H1 (cell line): ENCODE measurements at regions not wholly inside any gene's neighbourhood (a gene's known extent, or its start where the extent isn't known, plus 50 kb on each side); places are given as distances from the start of the nearest gene placed in this dataset.

Experiments used
- CTCF ChIA-PET: fragments of 300-600 bp; sonication (Branson Sonifier 250); formaldehyde crosslinking; loops from one replicate; lab custom pipeline; 2021; ENCODE audit not compliant: partially characterized antibody; lab: Charles Lee
- POLR2A ChIA-PET: fragments of 300-600 bp; sonication (Branson Sonifier 250); formaldehyde crosslinking; loops from one replicate; lab custom pipeline; 2021; ENCODE audit warnings: inconsistent platforms; ENCODE audit not compliant: partially characterized antibody; lab: Charles Lee
- DNase-seq, 2 experiments: peaks; one replicate each; pipeline versions ENCODE4 v3.0.0 to v3.0.0-alpha.2; 2010 to 2022; ENCODE audit warnings: low spot score in 2 of 2, low read depth in 1 of 2, mixed read lengths in 1 of 2
- FAIRE-seq: peaks from 2 replicates; lab custom pipeline; 2011; peaks lifted over from hg19 to GRCh38; lab: Jason Lieb, UNC
- H2AFZ ChIP-seq: 2 replicates; pipeline ENCODE4 v1.8.1; 2012; ENCODE audit warnings: low read length, inconsistent platforms
- H2AK5ac ChIP-seq: 2 replicates; pipeline ENCODE4 v1.6.1; 2013; ENCODE audit warnings: low read depth, low read length
- H2BK120ac ChIP-seq: replicated peaks from 2 replicates; pipeline ENCODE3; 2013; ENCODE audit warnings: low read depth, low read length, inconsistent platforms
- H2BK12ac ChIP-seq: 2 replicates; pipeline ENCODE4 v1.6.1; 2013; ENCODE audit warnings: low read depth, low read length
- H2BK15ac ChIP-seq: 2 replicates; pipeline ENCODE4 v1.6.1; 2013; ENCODE audit warnings: low read length
- H2BK20ac ChIP-seq: 2 replicates; pipeline ENCODE4 v1.6.1; 2013; ENCODE audit warnings: low read length
- H2BK5ac ChIP-seq: 2 replicates; pipeline ENCODE4 v1.6.1; 2013; ENCODE audit warnings: low read depth, low read length
- H3K14ac ChIP-seq: 2 replicates; pipeline ENCODE4 v1.6.1; 2013; ENCODE audit warnings: inconsistent platforms; ENCODE audit not compliant: insufficient read length
- H3K18ac ChIP-seq: 2 replicates; pipeline ENCODE4 v1.6.1; 2013; ENCODE audit warnings: low read length; ENCODE audit errors: extremely low read depth
- H3K23ac ChIP-seq: 2 replicates; pipeline ENCODE4 v1.6.1; 2013; ENCODE audit warnings: inconsistent platforms; ENCODE audit not compliant: insufficient read length
- H3K23me2 ChIP-seq: 2 replicates; pipeline ENCODE4 v1.6.1; 2013; ENCODE audit warnings: low read depth, low read length
- H3K27ac ChIP-seq: 2 replicates; pipeline ENCODE4 v1.6.1; 2011; ENCODE audit warnings: low read depth, low read length, inconsistent platforms
- H3K27me3 ChIP-seq, 4 experiments: replicated peaks in 1 of 4; 1 replicate in 1 of 4; 2 replicates in 3 of 4; pipeline versions ENCODE4 v1.6.1 to v1.8.1; 2011 to 2013; ENCODE audit warnings: low read length in 3 of 4, mild to moderate bottlenecking in 3 of 4, inconsistent platforms in 2 of 4, mixed read lengths in 2 of 4, moderate library complexity in 1 of 4; ENCODE audit not compliant: control insufficient read depth in 3 of 4, insufficient read depth in 3 of 4; ENCODE audit errors: extremely low read depth in 1 of 4
- H3K36me3 ChIP-seq, 4 experiments: 2 replicates each; pipeline versions ENCODE4 v1.6.1 to v1.8.1; 2011 to 2013; ENCODE audit warnings: mild to moderate bottlenecking in 4 of 4, low read length in 3 of 4, moderate library complexity in 2 of 4, control low read depth in 1 of 4, inconsistent platforms in 1 of 4; ENCODE audit not compliant: insufficient read depth in 4 of 4, control insufficient read depth in 2 of 4
- H3K4ac ChIP-seq: replicated peaks from 2 replicates; pipeline ENCODE3; 2013; ENCODE audit warnings: low read length, low read depth, mixed read lengths, inconsistent platforms; ENCODE audit not compliant: insufficient read length
- H3K4me1 ChIP-seq, 4 experiments: replicated peaks in 1 of 4; 1 replicate in 1 of 4; 2 replicates in 3 of 4; pipeline versions ENCODE4 v1.6.1 to v1.8.1; 2011 to 2013; ENCODE audit warnings: low read length in 3 of 4, inconsistent platforms in 2 of 4, mixed read lengths in 1 of 4; ENCODE audit not compliant: insufficient read depth in 4 of 4, control insufficient read depth in 3 of 4
- H3K4me2 ChIP-seq, 2 experiments: 2 replicates each; pipeline versions ENCODE4 v1.6.1 to v1.8.1; 2011 to 2013; ENCODE audit warnings: low read depth in 2 of 2, low read length in 2 of 2, control low read depth in 1 of 2, inconsistent platforms in 1 of 2, mild to moderate bottlenecking in 1 of 2; ENCODE audit not compliant: insufficient read depth in 1 of 2
- H3K4me3 ChIP-seq, 4 experiments: fragments of 200-600, 300-600 bp in 1 of 4; sonication (generic), shearing (Covaris generic), sonication (Bioruptor Twin) in 1 of 4; 2 replicates each; pipeline versions ENCODE4 v1.5.1 to v1.8.1; 2011 to 2016; ENCODE audit warnings: low read length in 4 of 4, low read depth in 3 of 4, control low read depth in 2 of 4, inconsistent platforms in 2 of 4, mild to moderate bottlenecking in 2 of 4, mixed read lengths in 1 of 4, moderate library complexity in 1 of 4; ENCODE audit not compliant: insufficient read depth in 2 of 4; ENCODE audit errors: extremely low read depth in 1 of 4
- H3K56ac ChIP-seq: replicated peaks from 2 replicates; pipeline ENCODE3; 2013; ENCODE audit warnings: low read depth, mild to moderate bottlenecking, mixed read lengths, low read length, inconsistent platforms; ENCODE audit not compliant: insufficient read length
- H3K79me1 ChIP-seq: 2 replicates; pipeline ENCODE4 v1.6.1; 2013; ENCODE audit warnings: low read depth, low read length, control low read depth
- H3K79me2 ChIP-seq, 2 experiments: 2 replicates each; pipeline versions ENCODE4 v1.6.1 to v1.8.1; 2012 to 2013; ENCODE audit warnings: low read length in 2 of 2, mild to moderate bottlenecking in 2 of 2, inconsistent platforms in 1 of 2; ENCODE audit not compliant: insufficient read depth in 2 of 2, control insufficient read depth in 1 of 2
- H3K9ac ChIP-seq, 4 experiments: replicated peaks in 1 of 4; 1 replicate in 1 of 4; 2 replicates in 3 of 4; pipeline versions ENCODE4 v1.6.1 to v1.8.1; 2011 to 2013; ENCODE audit warnings: low read depth in 3 of 4, low read length in 3 of 4, control low read depth in 2 of 4, mild to moderate bottlenecking in 2 of 4, moderate library complexity in 2 of 4, inconsistent platforms in 1 of 4; ENCODE audit errors: extremely low read depth in 1 of 4
- H3K9me3 ChIP-seq, 2 experiments: 2 replicates each; pipeline versions ENCODE4 v1.6.1 to v1.8.1; 2012 to 2013; ENCODE audit warnings: mild to moderate bottlenecking in 2 of 2, moderate library complexity in 2 of 2, control low read depth in 1 of 2, inconsistent platforms in 1 of 2, low read depth in 1 of 2, low read length in 1 of 2, mixed read lengths in 1 of 2; ENCODE audit not compliant: insufficient read depth in 2 of 2
- H4K20me1 ChIP-seq, 2 experiments: replicated peaks in 1 of 2; 2 replicates each; pipeline versions ENCODE3 to v1.8.1; 2011 to 2013; ENCODE audit warnings: inconsistent platforms in 2 of 2, low read length in 2 of 2, mild to moderate bottlenecking in 1 of 2; ENCODE audit not compliant: insufficient read depth in 2 of 2, control insufficient read depth in 1 of 2
- H4K5ac ChIP-seq: 2 replicates; pipeline ENCODE4 v1.6.1; 2013; ENCODE audit warnings: low read length, low read depth, mixed read lengths, inconsistent platforms; ENCODE audit not compliant: insufficient read length
- H4K8ac ChIP-seq: 2 replicates; pipeline ENCODE4 v1.8.0; 2013; ENCODE audit warnings: mild to moderate bottlenecking, moderate library complexity, low read length, inconsistent platforms; ENCODE audit not compliant: insufficient read depth; ENCODE audit errors: extremely low read depth
- H4K91ac ChIP-seq: replicated peaks from 2 replicates; pipeline ENCODE3; 2013; ENCODE audit warnings: low read length, mixed read lengths, inconsistent platforms; ENCODE audit not compliant: insufficient read length
- ATF2 ChIP-seq: IDR thresholded peaks from 2 replicates; pipeline ENCODE4 v1.6.1; 2012; ENCODE audit warnings: low read length, inconsistent platforms
- BRCA1 ChIP-seq: IDR thresholded peaks from 2 replicates; pipeline ENCODE4 v1.6.1; 2012; ENCODE audit warnings: low read depth, low read length, improper control_type of control experiment
- CBX8 ChIP-seq: fragments of 300-800, 300-1000 bp; sonication (generic); IDR thresholded peaks from 2 replicates; pipeline ENCODE4 v1.7.1; 2016; ENCODE audit warnings: low read depth, low read length, borderline replicate concordance
- HDAC2 ChIP-seq, 2 experiments: fragments of 300-600 bp in 1 of 2; sonication (generic) in 1 of 2; IDR thresholded peaks; 2 replicates each; pipeline ENCODE4 v1.6.1; 2011 to 2012; ENCODE audit warnings: low read depth in 2 of 2, low read length in 2 of 2, mild to moderate bottlenecking in 2 of 2, moderate library complexity in 2 of 2, borderline replicate concordance in 1 of 2, inconsistent platforms in 1 of 2
- NRF1 ChIP-seq: IDR thresholded peaks from 2 replicates; pipeline ENCODE4 v1.6.1; 2011; ENCODE audit warnings: mild to moderate bottlenecking, low read depth, low read length, improper control_type of control experiment
- PHF8 ChIP-seq: fragments of 200-600 bp; sonication (generic); conservative IDR thresholded peaks from 2 replicates; pipeline ENCODE4 v1.7.1; 2012; ENCODE audit warnings: low read depth, mild to moderate bottlenecking, inconsistent platforms, low read length, moderate library complexity
- POLR2A ChIP-seq, 2 experiments: IDR thresholded peaks; 1 replicate in 1 of 2; 2 replicates in 1 of 2; pipeline ENCODE4 v1.6.1; 2011; ENCODE audit warnings: low read depth in 2 of 2, low read length in 2 of 2, mild to moderate bottlenecking in 2 of 2; ENCODE audit errors: control extremely low read depth in 1 of 2
- POLR2AphosphoS5 ChIP-seq: IDR thresholded peaks from 2 replicates; pipeline ENCODE4 v1.6.1; 2011; ENCODE audit warnings: low read depth, low read length
- SIRT6 ChIP-seq: IDR thresholded peaks from one replicate; pipeline ENCODE4 v1.7.1; 2012; ENCODE audit warnings: low read length, inconsistent platforms
- SUZ12 ChIP-seq: fragments of 200-600 bp; sonication (generic); IDR thresholded peaks from 2 replicates; pipeline ENCODE4 v1.6.1; 2012; ENCODE audit warnings: mild to moderate bottlenecking, inconsistent platforms, low read length, moderate library complexity, mixed read lengths
- USF2 ChIP-seq: IDR thresholded peaks from 2 replicates; pipeline ENCODE4 v1.6.1; 2011; ENCODE audit warnings: low read length, improper control_type of control experiment
- WGBS, 2 experiments: shearing (Covaris generic) in 1 of 2; methylation state at CpG; one replicate each; pipeline versions ENCODE4 v1.1.6 to v1.1.7; 2013 to 2015; ENCODE audit warnings: low lambda C conversion rate in 2 of 2, mixed read lengths in 2 of 2, inconsistent platforms in 1 of 2, low coverage in 1 of 2, missing lambda C conversion rate in 1 of 2; ENCODE audit not compliant: insufficient replicate concordance in 2 of 2, insufficient coverage in 1 of 2, insufficient read length in 1 of 2; ENCODE audit errors: extremely low coverage in 1 of 2, missing lambda C conversion rate in 1 of 2; 5-methylcytosine and 5-hydroxymethylcytosine counted together

GRCh38 chr2:19538411-19538963, 180.1 kb upstream of the OSR1 start:
- H2AK5ac ChIP-seq = no peak overlapping the region
- H3K23ac ChIP-seq = peak overlapping the region; percentile 12
- H2BK15ac ChIP-seq = no peak overlapping the region
- no peak overlapping the region for H3K27ac ChIP-seq
- ChIA-PET POLR2A (no interaction called here), CTCF (interaction anchor here (0.6 kb wide), 2 partner anchors 1122 to 1138 kb away, joined by 3 read pairs; no protein-coding TSS in a partner anchor)
- FAIRE-seq = no peak
- H3K14ac ChIP-seq = no peak overlapping the region
- no peaks in the 10 kb centered on the region for H3K9me3 ChIP-seq
- no peaks in the 10 kb centered on the region for H3K36me3 ChIP-seq
- no peak overlapping the region for H3K4me2 ChIP-seq
- no peak for DNase-seq
- H3K4me3 ChIP-seq = no peak overlapping the region
- no peaks in the 10 kb centered on the region for H3K79me1 ChIP-seq
- no peak overlapping the region for H3K9ac ChIP-seq
- H2BK12ac ChIP-seq = no peak overlapping the region
- H2BK5ac ChIP-seq = no peak overlapping the region
- no peak overlapping the region for H2AFZ ChIP-seq
- H3K27me3 ChIP-seq = peaks cover 0 to 1% (median 0%) of the 10 kb centered on the region in 4 experiments; a peak in 1 of 7 replicates
- H3K23me2 ChIP-seq = no peaks in the 10 kb centered on the region
- no peaks in the 10 kb centered on the region for H4K20me1 ChIP-seq
- no peaks in the 10 kb centered on the region for H3K79me2 ChIP-seq
- peaks cover 0 to 3% (median under 1%) of the 10 kb centered on the region in 4 experiments; a peak in 1 of 7 replicates for H3K4me1 ChIP-seq
- H2BK120ac ChIP-seq = no peak overlapping the region
- no peak overlapping the region for H4K91ac ChIP-seq
- no peak overlapping the region for H4K8ac ChIP-seq
- H3K56ac ChIP-seq = no peak overlapping the region
- no peak overlapping the region for H4K5ac ChIP-seq
- H3K4ac ChIP-seq = no peak overlapping the region
- H3K18ac ChIP-seq = no peak overlapping the region
- no peak overlapping the region for H2BK20ac ChIP-seq
- WGBS, 2 experiments = 85% methylated on average over 7 of the region's 7 CpGs; no CpG with 5 or more reads in 1 of the 2 experiments
- TF ChIP-seq ATF2 (no peak), NRF1 (no peak), HDAC2 (IDR thresholded peaks at IDR 0.05; ENCODE audit: borderline replicate concordance in 1 of 2, low read depth in 2 of 2, low read length in 2 of 2) (no peak), POLR2A (IDR thresholded peaks at IDR 0.05; ENCODE audit: control extremely low read depth in 1 of 2, low read depth in 2 of 2, low read length in 2 of 2) (no peak), USF2 (no peak), PHF8 (no peak), SIRT6 (no peak), POLR2AphosphoS5 (no peak), CBX8 (no peak), BRCA1 (no peak), SUZ12 (no peak)
